ENCODE measurements at regions not wholly inside any gene's neighbourhood (a gene's known extent, or its start where the extent isn't known, plus 50 kb on each side); places are given as distances from the start of the nearest gene placed in this dataset.

GRCh38 chr2:168392024-168392423, 64.0 kb upstream of the CERS6 start:
- CTCF ChIA-PET = no interaction called here
- H3K27me3 ChIP-seq (replicated peaks; ENCODE audit: insufficient read depth, low read depth, low read length, poor library complexity) = no peaks in the 10 kb centered on the region
- POLR2A ChIA-PET (ENCODE audit: low non-redundant PET) = interaction anchor here (0.5 kb wide), 1 partner anchor 20 kb away, joined by 3 read pairs; no protein-coding TSS in a partner anchor

GRCh38 chr2:168392797-168393196, 63.3 kb upstream of the CERS6 start:
- intact Hi-C loops (cut with micrococcal nuclease; ENCODE audit: unreplicated experiment) = no loop called here
- Histone ChIP-seq H3K36me3 (ENCODE audit: insufficient read depth, low read length, poor library complexity, severe bottlenecking) (no peaks in the 10 kb centered on the region), H3K27me3 (replicated peaks; ENCODE audit: insufficient read depth, low read depth, low read length, poor library complexity) (no peaks in the 10 kb centered on the region), H3K4me1 (ENCODE audit: insufficient read depth, low read length, poor library complexity, severe bottlenecking) (no peaks in the 10 kb centered on the region), H3K9me3 (ENCODE audit: low read depth, low read length, poor library complexity, severe bottlenecking) (no peaks in the 10 kb centered on the region), H3K27ac (ENCODE audit: low read depth, low read length, poor library complexity, severe bottlenecking) (no peak overlapping the region), H3K4me3 (ENCODE audit: low read depth, low read length, poor library complexity, severe bottlenecking) (no peak overlapping the region)
- ChIA-PET CTCF (no interaction called here), POLR2A (ENCODE audit: low non-redundant PET) (no interaction called here)
- DNase-seq (ENCODE audit: low spot score) = no peak
- BruUV-seq (replicated peaks) = no TSS peak
- TF ChIP-seq CTCF (conservative IDR thresholded peaks at IDR 0.05; ENCODE audit: low read depth, low read length) (no peak), EZH2 (IDR thresholded peaks at IDR 0.05; ENCODE audit: borderline replicate concordance, low read depth, low read length, poor library complexity, severe bottlenecking) (no peak)

More at GRCh38 chr2:168392024-168392423, 64.0 kb upstream of the CERS6 start:
- intact Hi-C loops (cut with micrococcal nuclease; ENCODE audit: unreplicated experiment) = no loop called here
- TF ChIP-seq CTCF (conservative IDR thresholded peaks at IDR 0.05; ENCODE audit: low read depth, low read length) (no peak), EZH2 (IDR thresholded peaks at IDR 0.05; ENCODE audit: borderline replicate concordance, low read depth, low read length, poor library complexity, severe bottlenecking) (no peak)
- Histone ChIP-seq H3K27ac (ENCODE audit: low read depth, low read length, poor library complexity, severe bottlenecking) (no peak overlapping the region), H3K4me1 (ENCODE audit: insufficient read depth, low read length, poor library complexity, severe bottlenecking) (no peaks in the 10 kb centered on the region), H3K36me3 (ENCODE audit: insufficient read depth, low read length, poor library complexity, severe bottlenecking) (no peaks in the 10 kb centered on the region), H3K9me3 (ENCODE audit: low read depth, low read length, poor library complexity, severe bottlenecking) (no peaks in the 10 kb centered on the region), H3K4me3 (ENCODE audit: low read depth, low read length, poor library complexity, severe bottlenecking) (no peak overlapping the region)
- BruUV-seq (replicated peaks) = no TSS peak
- no peak for DNase-seq (ENCODE audit: low spot score)

GRCh38 chr2:168394262-168394661, 61.8 kb upstream of the CERS6 start:
- intact Hi-C loops (cut with micrococcal nuclease; ENCODE audit: unreplicated experiment) = no loop called here
- DNase-seq (ENCODE audit: low spot score) = no peak
- Histone ChIP-seq H3K4me1 (ENCODE audit: insufficient read depth, low read length, poor library complexity, severe bottlenecking) (no peaks in the 10 kb centered on the region), H3K27me3 (replicated peaks; ENCODE audit: insufficient read depth, low read depth, low read length, poor library complexity) (no peaks in the 10 kb centered on the region), H3K9me3 (ENCODE audit: low read depth, low read length, poor library complexity, severe bottlenecking) (no peaks in the 10 kb centered on the region), H3K36me3 (ENCODE audit: insufficient read depth, low read length, poor library complexity, severe bottlenecking) (no peaks in the 10 kb centered on the region), H3K27ac (ENCODE audit: low read depth, low read length, poor library complexity, severe bottlenecking) (no peak overlapping the region), H3K4me3 (ENCODE audit: low read depth, low read length, poor library complexity, severe bottlenecking) (no peak overlapping the region)
- CTCF ChIA-PET = no interaction called here
- POLR2A ChIA-PET (ENCODE audit: low non-redundant PET) = no interaction called here
- TF ChIP-seq EZH2 (IDR thresholded peaks at IDR 0.05; ENCODE audit: borderline replicate concordance, low read depth, low read length, poor library complexity, severe bottlenecking) (no peak), CTCF (conservative IDR thresholded peaks at IDR 0.05; ENCODE audit: low read depth, low read length) (no peak)
- no TSS peak for BruUV-seq (replicated peaks)

Data from A673 (cell line).